ENCODE measurements at regions not wholly inside any gene's neighbourhood (a gene's known extent, or its start where the extent isn't known, plus 50 kb on each side); places are given as distances from the start of the nearest gene placed in this dataset.

DNA sequence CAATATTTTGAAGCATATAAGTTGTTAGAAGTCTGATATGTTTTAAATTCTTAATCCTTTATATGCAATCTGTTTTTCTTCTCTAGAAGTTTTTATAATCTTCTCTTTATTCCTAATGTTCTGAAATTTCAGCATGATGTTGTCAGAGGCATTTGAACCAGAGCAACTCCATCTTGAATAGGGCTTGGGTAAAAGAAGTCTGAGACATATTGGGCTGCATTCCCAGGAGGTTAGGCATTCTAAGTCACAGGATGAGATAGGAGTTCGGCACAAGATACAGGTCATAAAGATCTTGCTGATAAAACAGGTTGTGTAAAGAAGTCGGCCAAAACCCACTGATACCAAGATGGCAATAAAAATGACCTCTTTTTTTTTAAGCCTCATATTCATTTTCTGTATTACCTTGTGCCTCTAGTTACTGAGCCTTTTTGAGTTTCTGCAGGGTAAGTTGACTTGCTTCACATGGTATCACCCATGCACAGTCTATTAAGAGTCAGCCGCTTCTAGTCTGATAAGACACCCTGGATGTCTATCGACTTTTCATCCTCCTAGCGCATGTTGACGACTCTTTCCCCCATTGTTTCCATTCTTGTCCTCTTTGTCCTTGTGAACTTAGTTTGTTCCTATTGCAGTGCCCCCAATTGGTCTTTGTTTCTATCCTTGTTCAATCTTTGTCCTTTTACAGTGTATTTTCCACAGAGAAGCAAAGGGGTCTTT lies 80.8 kb upstream of the RNU6-1 start:
- no peak for DNase-seq
- Histone ChIP-seq H3K36me3 (replicated peaks; ENCODE audit: insufficient read depth, low read length) (no peaks in the 10 kb centered on the region), H3K27me3 (replicated peaks; ENCODE audit: insufficient read depth, low read length) (no peaks in the 10 kb centered on the region)

GRCh38 chr15:67922106-67922675 lies 82.3 kb upstream of the RNU6-1 start:
- no peak overlapping the region for H3K27ac ChIP-seq (ENCODE audit: low read length)
- H3K4me1 ChIP-seq (ENCODE audit: low read length), result no peaks in the 10 kb centered on the region
- no peaks in the 10 kb centered on the region for H3K36me3 ChIP-seq (replicated peaks; ENCODE audit: insufficient read depth, low read length)
- no peaks in the 10 kb centered on the region for H4K20me1 ChIP-seq (ENCODE audit: insufficient read depth, low read length)
- H3K4me3 ChIP-seq (ENCODE audit: low read length), result no peak overlapping the region
- no peak overlapping the region for H3K4me2 ChIP-seq (ENCODE audit: low read depth, low read length)
- H3K9me3 ChIP-seq (replicated peaks; ENCODE audit: insufficient read depth, low read length), result no peaks in the 10 kb centered on the region
- H3K27me3 ChIP-seq (replicated peaks; ENCODE audit: insufficient read depth, low read length), result no peaks in the 10 kb centered on the region
- H3K79me2 ChIP-seq (ENCODE audit: low read length), result no peaks in the 10 kb centered on the region
- H3K9ac ChIP-seq (ENCODE audit: low read length), result no peak overlapping the region
- H3K9me2 ChIP-seq (replicated peaks; ENCODE audit: insufficient read depth, low read length), result no peaks in the 10 kb centered on the region
- no peak for TF ChIP-seq EZH2 (optimal IDR thresholded peaks at IDR 0.05; ENCODE audit: low read depth, low read length)
- TF ChIP-seq CTCF (IDR thresholded peaks at IDR 0.05; ENCODE audit: low read length), result no peak
- no peak for TF ChIP-seq EZH2phosphoT487 (IDR thresholded peaks at IDR 0.05; ENCODE audit: low read length)
- H3F3A ChIP-seq (ENCODE audit: insufficient read depth, low read length), result no peaks in the 10 kb centered on the region
- no peak for DNase-seq
- no peak overlapping the region for H2AFZ ChIP-seq (ENCODE audit: low read length)

More for the DNA sequence above, 80.8 kb upstream of the RNU6-1 start:
- Histone ChIP-seq H3K4me1 (ENCODE audit: low read length) (no peaks in the 10 kb centered on the region), H2AFZ (ENCODE audit: low read length) (no peak overlapping the region), H4K20me1 (ENCODE audit: insufficient read depth, low read length) (no peaks in the 10 kb centered on the region), H3K9me2 (replicated peaks; ENCODE audit: insufficient read depth, low read length) (no peaks in the 10 kb centered on the region), H3K4me3 (ENCODE audit: low read length) (no peak overlapping the region), H3K4me2 (ENCODE audit: low read depth, low read length) (no peak overlapping the region), H3K9me3 (replicated peaks; ENCODE audit: insufficient read depth, low read length) (no peaks in the 10 kb centered on the region), H3K9ac (ENCODE audit: low read length) (no peak overlapping the region), H3K27ac (ENCODE audit: low read length) (no peak overlapping the region), H3F3A (ENCODE audit: insufficient read depth, low read length) (no peaks in the 10 kb centered on the region), H3K79me2 (ENCODE audit: low read length) (no peaks in the 10 kb centered on the region)
- TF ChIP-seq EZH2 (optimal IDR thresholded peaks at IDR 0.05; ENCODE audit: low read depth, low read length) (no peak), CTCF (IDR thresholded peaks at IDR 0.05; ENCODE audit: low read length) (no peak), EZH2phosphoT487 (IDR thresholded peaks at IDR 0.05; ENCODE audit: low read length) (no peak)

- no peak overlapping the region for H3K27ac ChIP-seq (ENCODE audit: low read length)
- no peaks in the 10 kb centered on the region for H3K79me2 ChIP-seq (ENCODE audit: low read length)
- H3K27me3 ChIP-seq (replicated peaks; ENCODE audit: insufficient read depth, low read length), result no peaks in the 10 kb centered on the region
- TF ChIP-seq EZH2phosphoT487 (IDR thresholded peaks at IDR 0.05; ENCODE audit: low read length), result no peak
- no peak for TF ChIP-seq CTCF (IDR thresholded peaks at IDR 0.05; ENCODE audit: low read length)
- no peak for TF ChIP-seq EZH2 (optimal IDR thresholded peaks at IDR 0.05; ENCODE audit: low read depth, low read length)
- no peak overlapping the region for H2AFZ ChIP-seq (ENCODE audit: low read length)
- H3K36me3 ChIP-seq (replicated peaks; ENCODE audit: insufficient read depth, low read length), result no peaks in the 10 kb centered on the region
- H4K20me1 ChIP-seq (ENCODE audit: insufficient read depth, low read length), result no peaks in the 10 kb centered on the region
- no peak overlapping the region for H3K4me3 ChIP-seq (ENCODE audit: low read length)
- no peaks in the 10 kb centered on the region for H3K4me1 ChIP-seq (ENCODE audit: low read length)
- H3K9me3 ChIP-seq (replicated peaks; ENCODE audit: insufficient read depth, low read length), result no peaks in the 10 kb centered on the region
- H3K9ac ChIP-seq (ENCODE audit: low read length), result no peak overlapping the region
- no peak for DNase-seq
- H3K4me2 ChIP-seq (ENCODE audit: low read depth, low read length), result no peak overlapping the region
- no peaks in the 10 kb centered on the region for H3K9me2 ChIP-seq (replicated peaks; ENCODE audit: insufficient read depth, low read length)
- no peaks in the 10 kb centered on the region for H3F3A ChIP-seq (ENCODE audit: insufficient read depth, low read length)
Observed at GRCh38 chr15:67922971-67923945, 83.4 kb upstream of the RNU6-1 start.

All from MM.1S (cell line).